OCI-LY7 (cell line): ENCODE measurements at regions not wholly inside any gene's neighbourhood (a gene's known extent, or its start where the extent isn't known, plus 50 kb on each side); places are given as distances from the start of the nearest gene placed in this dataset.

Experiments used
- BruUV-seq: library from RNA; stranded (reverse); fragments of 400-500 nt; replicated peaks from 2 replicates; lab custom pipeline; 2021; lab: Mats Ljungman, UMichigan
- CTCF ChIA-PET: fragments of 300-600 bp; sonication (Branson Sonifier 250); formaldehyde crosslinking; loops from one replicate; lab custom pipeline; 2022; ENCODE audit warnings: antibody characterized with exemption; ENCODE audit not compliant: unreplicated experiment; lab: Charles Lee
- POLR2A ChIA-PET: fragments of 300-600 bp; sonication (Branson Sonifier 250); formaldehyde crosslinking; loops from one replicate; lab custom pipeline; 2022; ENCODE audit warnings: antibody characterized with exemption; lab: Charles Lee
- DNase-seq: peaks from one replicate; pipeline ENCODE4 v3.0.0-alpha.2; 2015; ENCODE audit warnings: low spot score
- H2AFZ ChIP-seq: fragments of 200-600 bp; sonication (generic), shearing (Covaris generic); 2 replicates; pipeline ENCODE4 v1.6.1; 2014; ENCODE audit warnings: mild to moderate bottlenecking, antibody characterized with exemption, low read length, moderate library complexity
- H3K27ac ChIP-seq: fragments of 200-600 bp; sonication (generic); 2 replicates; pipeline ENCODE4 v1.5.1; 2014; ENCODE audit warnings: mixed run types, low read depth, mild to moderate bottlenecking, moderate library complexity, low read length, inconsistent platforms; ENCODE audit not compliant: poor library complexity, severe bottlenecking
- H3K36me3 ChIP-seq: fragments of 200-600 bp; sonication (generic); 2 replicates; pipeline ENCODE4 v1.6.1; 2014; ENCODE audit warnings: mild to moderate bottlenecking, antibody characterized with exemption, low read length, moderate library complexity, mixed read lengths; ENCODE audit not compliant: insufficient read depth
- H3K4me1 ChIP-seq: fragments of 200-600 bp; sonication (generic); 2 replicates; pipeline ENCODE4 v1.5.1; 2014; ENCODE audit warnings: mild to moderate bottlenecking, low read length; ENCODE audit not compliant: insufficient read depth, poor library complexity, severe bottlenecking
- H3K4me2 ChIP-seq: fragments of 200-600 bp; sonication (generic); 2 replicates; pipeline ENCODE4 v1.6.1; 2014; ENCODE audit warnings: mild to moderate bottlenecking, low read length
- H3K4me3 ChIP-seq: fragments of 200-600 bp; sonication (generic); 2 replicates; pipeline ENCODE4 v1.5.1; 2014; ENCODE audit warnings: mild to moderate bottlenecking, low read depth, low read length; ENCODE audit not compliant: poor library complexity, severe bottlenecking
- H3K79me2 ChIP-seq: fragments of 200-600 bp; sonication (generic); 2 replicates; pipeline ENCODE4 v1.6.1; 2016; ENCODE audit warnings: low read depth, mild to moderate bottlenecking, low read length, moderate library complexity, mixed read lengths; ENCODE audit not compliant: insufficient read depth
- H3K9me2 ChIP-seq: fragments of 200-600 bp; sonication (generic); 2 replicates; pipeline ENCODE4 v1.6.1; 2016; ENCODE audit warnings: mild to moderate bottlenecking, low read length, mixed read lengths; ENCODE audit not compliant: insufficient read depth
- H3K9me3 ChIP-seq: fragments of 200-600 bp; sonication (generic); 2 replicates; pipeline ENCODE4 v1.6.1; 2014; ENCODE audit warnings: mild to moderate bottlenecking, mixed run types, low read length, mixed read lengths
- H4K20me1 ChIP-seq: fragments of 200-600 bp; sonication (generic); 2 replicates; pipeline ENCODE4 v1.6.1; 2014; ENCODE audit warnings: mild to moderate bottlenecking, antibody characterized with exemption, low read length, moderate library complexity, mixed read lengths; ENCODE audit not compliant: insufficient read depth
- EZH2phosphoT487 ChIP-seq: fragments of 200-600 bp; sonication (generic); IDR thresholded peaks from 2 replicates; pipeline ENCODE4 v1.6.1; 2018; ENCODE audit warnings: low read depth, borderline replicate concordance, mild to moderate bottlenecking, mixed run types, antibody characterized with exemption, low read length, moderate library complexity, mixed read lengths
- intact Hi-C: fragments of 100-400 bp; cut with micrococcal nuclease; formaldehyde crosslinking; loops from one replicate; pipeline ENCODE4 v1.10.0; 2022; ENCODE audit not compliant: unreplicated experiment
- TF ChIP-seq, protein P1 (sequence below): fragments of 200-600 bp; sonication (generic); conservative IDR thresholded peaks from 2 replicates; pipeline ENCODE4 v1.5.1; 2014; ENCODE audit warnings: mild to moderate bottlenecking, antibody characterized with exemption, low read length, moderate library complexity, mixed read lengths

DNA sequence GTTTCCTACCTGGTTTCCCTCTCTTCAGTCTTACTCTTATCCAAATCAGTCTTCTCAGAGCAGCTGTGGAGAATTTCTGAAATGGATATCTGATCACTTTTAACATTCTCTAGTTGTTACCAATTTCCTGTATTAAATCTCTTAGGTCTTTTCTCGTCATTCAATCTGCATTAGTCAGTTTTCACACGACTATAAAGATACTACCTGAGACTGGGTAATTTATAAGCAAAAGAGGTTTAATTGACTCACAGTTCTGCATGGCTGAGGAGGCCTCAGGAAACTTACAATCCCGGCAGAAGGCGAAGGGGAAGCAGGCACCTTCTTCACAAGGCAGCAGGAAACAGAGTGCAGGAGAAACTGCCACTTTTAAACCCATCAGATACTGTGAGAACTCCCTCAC is 444.8 kb downstream of the GATA3 start:
- ChIA-PET CTCF (no interaction called here), POLR2A (no interaction called here)
- H3K36me3 ChIP-seq: no peaks in the 10 kb centered on the region
- DNase-seq: no peak
- H3K79me2 ChIP-seq: no peaks in the 10 kb centered on the region
- no peaks in the 10 kb centered on the region for H3K9me3 ChIP-seq
- no peak overlapping the region for H3K4me3 ChIP-seq
- no peak for TF ChIP-seq EZH2phosphoT487
- TF ChIP-seq, protein P1, sequence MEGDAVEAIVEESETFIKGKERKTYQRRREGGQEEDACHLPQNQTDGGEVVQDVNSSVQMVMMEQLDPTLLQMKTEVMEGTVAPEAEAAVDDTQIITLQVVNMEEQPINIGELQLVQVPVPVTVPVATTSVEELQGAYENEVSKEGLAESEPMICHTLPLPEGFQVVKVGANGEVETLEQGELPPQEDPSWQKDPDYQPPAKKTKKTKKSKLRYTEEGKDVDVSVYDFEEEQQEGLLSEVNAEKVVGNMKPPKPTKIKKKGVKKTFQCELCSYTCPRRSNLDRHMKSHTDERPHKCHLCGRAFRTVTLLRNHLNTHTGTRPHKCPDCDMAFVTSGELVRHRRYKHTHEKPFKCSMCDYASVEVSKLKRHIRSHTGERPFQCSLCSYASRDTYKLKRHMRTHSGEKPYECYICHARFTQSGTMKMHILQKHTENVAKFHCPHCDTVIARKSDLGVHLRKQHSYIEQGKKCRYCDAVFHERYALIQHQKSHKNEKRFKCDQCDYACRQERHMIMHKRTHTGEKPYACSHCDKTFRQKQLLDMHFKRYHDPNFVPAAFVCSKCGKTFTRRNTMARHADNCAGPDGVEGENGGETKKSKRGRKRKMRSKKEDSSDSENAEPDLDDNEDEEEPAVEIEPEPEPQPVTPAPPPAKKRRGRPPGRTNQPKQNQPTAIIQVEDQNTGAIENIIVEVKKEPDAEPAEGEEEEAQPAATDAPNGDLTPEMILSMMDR: no peak
- intact Hi-C loops: no loop called here
- no peaks in the 10 kb centered on the region for H4K20me1 ChIP-seq
- no peak overlapping the region for H2AFZ ChIP-seq
- H3K27ac ChIP-seq: no peak overlapping the region
- H3K4me2 ChIP-seq: no peak overlapping the region
- H3K9me2 ChIP-seq: no peaks in the 10 kb centered on the region
- no TSS peak for BruUV-seq
- no peaks in the 10 kb centered on the region for H3K4me1 ChIP-seq

DNA sequence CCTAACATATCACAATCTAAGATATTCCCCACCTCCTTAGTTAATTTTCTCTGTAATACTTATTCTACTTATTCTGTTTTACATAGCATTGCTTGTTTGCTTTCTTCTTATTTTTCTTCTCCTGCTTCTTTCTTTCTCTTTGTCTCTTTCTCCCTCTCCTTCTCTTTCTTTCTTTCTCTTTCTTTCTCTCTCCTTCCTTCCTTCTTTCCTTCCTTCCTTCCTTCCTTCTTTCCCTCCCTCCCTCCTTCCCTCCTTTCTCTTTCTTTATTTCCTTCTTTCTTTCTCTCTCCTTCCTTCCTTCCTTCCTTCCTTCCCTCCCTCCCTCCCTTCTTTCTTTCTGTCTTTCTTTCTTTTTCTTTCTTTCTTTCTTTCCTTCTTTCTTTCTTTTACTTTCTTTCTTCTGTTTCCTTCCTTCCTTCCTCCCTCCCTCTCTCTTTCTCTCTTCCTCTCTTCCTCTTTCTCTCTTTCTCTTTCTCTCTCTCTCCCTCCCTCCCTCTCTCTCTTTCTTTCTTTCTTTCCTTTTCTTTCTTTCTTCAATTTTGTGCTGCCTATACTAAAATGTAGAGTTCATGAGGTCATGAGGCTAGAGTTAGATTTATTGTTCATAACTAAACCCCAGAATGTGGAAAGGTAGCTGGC is 445.4 kb downstream of the GATA3 start:
- Histone ChIP-seq H3K4me1 (no peaks in the 10 kb centered on the region), H3K4me3 (no peak overlapping the region), H2AFZ (no peak overlapping the region), H3K9me3 (no peaks in the 10 kb centered on the region), H3K36me3 (no peaks in the 10 kb centered on the region), H3K27ac (no peak overlapping the region), H3K4me2 (no peak overlapping the region), H4K20me1 (no peaks in the 10 kb centered on the region), H3K9me2 (no peaks in the 10 kb centered on the region), H3K79me2 (no peaks in the 10 kb centered on the region)
- ChIA-PET POLR2A (no interaction called here), CTCF (no interaction called here)
- no peak for DNase-seq
- no TSS peak for BruUV-seq
- TF ChIP-seq EZH2phosphoT487: no peak
- TF ChIP-seq, protein P1: no peak
- intact Hi-C loops: no loop called here

- no peaks in the 10 kb centered on the region for H3K9me3 ChIP-seq
- no peak overlapping the region for H3K27ac ChIP-seq
- intact Hi-C loops: no loop called here
- no peak for DNase-seq
- H3K9me2 ChIP-seq: no peaks in the 10 kb centered on the region
- no peaks in the 10 kb centered on the region for H4K20me1 ChIP-seq
- H3K4me3 ChIP-seq: no peak overlapping the region
- H3K36me3 ChIP-seq: no peaks in the 10 kb centered on the region
- ChIA-PET POLR2A (interaction anchor here (0.6 kb wide), 1 partner anchor 12 kb away, joined by 3 read pairs; no protein-coding TSS in a partner anchor), CTCF (no interaction called here)
- no peak overlapping the region for H3K4me2 ChIP-seq
- BruUV-seq: no TSS peak
- H3K4me1 ChIP-seq: no peaks in the 10 kb centered on the region
- H2AFZ ChIP-seq: no peak overlapping the region
- no peak for TF ChIP-seq EZH2phosphoT487
- TF ChIP-seq, protein P1: no peak
- H3K79me2 ChIP-seq: no peaks in the 10 kb centered on the region
Measured at GRCh38 chr10:8502573-8502972, 448.1 kb downstream of the GATA3 start.
